ENCODE measurements at regions not wholly inside any gene's neighbourhood (a gene's known extent, or its start where the extent isn't known, plus 50 kb on each side); places are given as distances from the start of the nearest gene placed in this dataset.
"Not testable (repeated sequence)": the region's sequence is repeated elsewhere in the genome, so short reads cannot be mapped to it uniquely, and the experiment has no call there.

DNA sequence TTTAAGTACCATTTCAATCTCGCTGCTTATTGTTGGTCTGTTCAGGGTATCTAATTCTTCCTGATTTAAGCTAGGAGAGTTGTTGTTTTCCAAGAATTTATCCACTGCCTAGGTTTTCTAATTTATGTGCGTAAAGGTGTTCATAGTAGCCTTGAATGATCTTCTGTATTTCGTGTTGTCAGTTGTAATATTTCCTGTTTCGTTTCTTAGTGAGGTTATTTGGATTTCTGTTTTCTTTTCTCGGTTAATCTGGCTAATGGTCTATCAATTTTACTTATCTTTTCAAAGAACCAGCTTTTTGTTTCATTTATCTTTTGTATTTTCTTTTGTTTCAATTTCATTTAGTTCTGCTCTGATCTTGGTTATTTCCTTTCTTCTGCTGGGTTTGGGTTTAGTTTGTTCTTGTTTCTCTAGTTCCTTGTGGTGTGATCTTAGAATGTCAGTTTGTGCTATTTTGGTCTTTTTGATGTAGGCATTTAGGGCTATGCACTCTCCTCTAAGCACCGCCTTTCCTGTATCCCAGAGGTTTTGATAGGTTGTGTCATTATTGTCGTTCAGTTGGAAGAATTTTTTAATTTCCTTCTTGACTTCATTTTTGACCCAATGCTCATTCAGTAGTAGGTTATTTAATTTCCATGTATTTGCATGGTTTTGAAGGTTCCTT, 92.5 kb upstream of the CSRP2 start:
- intact Hi-C loops (cut with DNase I); DNase-seq; ATAC-seq (ENCODE audit: poor library complexity): not testable (repeated sequence)

DNA sequence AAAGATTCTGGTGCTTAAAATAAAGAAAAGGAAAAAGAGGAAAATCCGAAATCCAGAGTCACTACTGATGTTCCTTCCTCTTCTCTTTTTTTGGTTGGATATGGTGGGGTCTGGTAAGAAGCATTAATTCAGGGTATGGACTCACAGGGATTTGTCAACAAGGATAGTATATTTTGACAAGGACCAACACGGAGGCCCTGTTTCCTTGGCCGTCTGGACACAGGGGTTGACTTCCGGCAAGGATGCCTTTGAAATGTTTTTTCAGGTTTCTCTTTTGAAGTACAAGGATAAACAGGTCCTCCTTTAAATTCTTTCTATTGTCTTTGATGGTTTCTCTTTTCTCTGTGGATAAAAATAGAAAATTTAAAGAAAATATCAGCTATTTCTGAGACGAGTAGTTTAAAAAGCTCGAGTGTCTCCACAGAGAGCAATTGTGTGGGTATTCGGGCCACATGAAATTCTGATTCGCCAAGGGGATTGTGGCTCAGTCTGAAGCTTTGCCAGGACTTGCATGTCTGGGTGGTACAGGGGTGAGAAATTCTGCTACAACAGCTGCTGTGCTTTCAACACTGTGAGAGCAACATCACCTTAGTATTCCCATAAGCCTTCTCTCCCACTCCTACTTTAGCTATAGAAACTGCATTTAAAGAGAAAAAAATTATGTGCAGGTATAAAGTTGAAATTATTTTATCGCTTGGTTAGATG, 88.5 kb upstream of the CSRP2 start:
- no peak for ATAC-seq (ENCODE audit: poor library complexity)
- DNase-seq: no peak
- intact Hi-C loops (cut with DNase I): no loop called here

DNA sequence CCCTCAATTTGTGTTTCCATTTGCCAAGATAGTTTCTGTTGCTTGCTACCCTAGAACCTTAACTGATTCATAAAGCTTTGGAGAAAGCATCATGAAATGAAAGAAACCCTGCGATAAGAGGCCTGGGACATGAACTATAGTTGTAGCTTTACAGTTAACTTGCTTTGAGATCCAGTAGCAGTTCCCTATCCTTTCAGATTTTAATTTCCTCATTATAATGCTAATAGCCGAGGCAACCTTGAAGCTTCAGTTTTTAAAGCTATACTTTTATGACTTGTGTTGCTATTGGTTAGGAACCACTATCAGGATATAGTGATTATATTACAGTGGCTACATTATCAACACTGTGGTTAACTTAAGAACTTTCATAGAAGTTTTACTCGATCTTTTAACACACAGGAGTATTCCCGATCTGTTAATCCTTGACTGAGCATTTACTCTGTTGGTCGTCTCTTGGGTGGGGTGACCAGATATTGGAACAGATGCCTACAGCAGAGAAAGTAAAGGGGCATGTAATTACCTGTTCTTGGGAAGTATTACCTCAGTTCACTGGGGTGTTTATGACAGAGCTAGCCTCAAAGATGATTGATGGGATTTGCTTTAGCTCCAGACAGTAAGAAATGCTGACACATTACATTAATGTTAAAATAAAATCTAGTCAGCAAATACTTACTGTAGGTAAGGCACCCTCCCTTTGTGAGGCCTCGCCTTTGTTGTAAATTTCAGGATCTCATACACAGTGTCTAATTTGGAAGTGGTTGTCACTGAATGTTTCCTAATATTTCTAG, 86.2 kb upstream of the CSRP2 start:
- DNase-seq (no peak), ATAC-seq (ENCODE audit: poor library complexity) (no peak)
- intact Hi-C loops (cut with DNase I): no loop called here

DNA sequence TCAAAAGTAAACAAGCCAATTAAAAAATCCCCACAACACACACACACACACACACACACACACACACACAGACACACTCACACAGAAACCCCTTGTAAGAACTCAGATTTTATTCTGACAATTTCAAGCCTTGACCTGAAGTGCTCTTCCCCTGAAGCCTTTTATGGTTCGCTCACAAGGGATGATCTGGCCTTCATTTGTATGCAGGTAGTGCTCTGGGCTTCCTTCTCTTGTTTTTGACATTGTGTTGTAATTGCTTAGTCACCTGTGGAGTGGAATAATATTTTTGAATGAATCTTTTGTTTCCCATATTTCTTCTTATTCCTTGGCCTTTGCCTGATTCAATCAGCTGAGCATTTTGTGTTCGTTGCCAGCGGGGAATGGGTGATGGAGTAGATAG, 83.3 kb upstream of the CSRP2 start:
- intact Hi-C loops (cut with DNase I): no loop called here
- DNase-seq: no peak
- ATAC-seq (ENCODE audit: poor library complexity): no peak

DNA sequence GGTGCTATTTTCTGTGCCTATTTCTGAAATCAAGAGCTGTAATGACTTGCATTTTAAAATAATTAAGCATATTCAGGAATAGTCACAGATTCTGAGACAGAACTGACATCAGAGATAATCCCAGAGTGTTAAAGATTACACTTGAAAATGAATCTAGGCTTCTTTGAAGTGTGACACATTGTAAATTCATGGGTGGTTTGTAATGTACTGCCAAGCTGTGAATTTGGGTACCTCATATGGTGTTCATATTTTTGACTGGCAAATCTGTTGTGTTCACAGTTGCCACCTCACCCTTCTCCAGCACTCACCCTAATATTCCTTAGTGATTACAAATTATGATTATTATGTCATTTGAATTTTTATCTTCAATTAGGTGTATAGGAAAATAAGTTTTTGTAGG, 78.5 kb upstream of the CSRP2 start:
- ATAC-seq (ENCODE audit: poor library complexity) (no peak), DNase-seq (no peak)
- intact Hi-C loops (cut with DNase I): no loop called here

DNA sequence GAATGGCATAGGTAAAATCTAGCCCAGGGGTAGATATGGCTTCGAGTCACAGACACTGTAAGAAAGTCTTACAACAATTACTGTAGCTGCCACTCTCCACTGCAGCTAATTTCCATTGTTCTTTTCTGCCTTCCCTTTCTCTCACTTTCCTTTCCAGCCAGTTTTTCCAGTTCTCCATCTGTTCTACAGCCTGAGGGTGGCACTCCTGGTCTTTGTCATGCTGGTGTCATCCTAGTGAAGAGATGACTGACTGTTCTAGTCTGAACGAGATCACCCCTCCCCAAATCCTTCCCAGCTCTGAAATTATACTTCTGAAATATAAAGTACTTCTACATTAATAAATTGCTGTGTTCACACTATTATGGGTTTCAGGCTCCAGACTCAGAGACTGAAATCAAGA, 74.2 kb upstream of the CSRP2 start:
- ATAC-seq (ENCODE audit: poor library complexity): no peak
- intact Hi-C loops (cut with DNase I): no loop called here
- DNase-seq: no peak

DNA sequence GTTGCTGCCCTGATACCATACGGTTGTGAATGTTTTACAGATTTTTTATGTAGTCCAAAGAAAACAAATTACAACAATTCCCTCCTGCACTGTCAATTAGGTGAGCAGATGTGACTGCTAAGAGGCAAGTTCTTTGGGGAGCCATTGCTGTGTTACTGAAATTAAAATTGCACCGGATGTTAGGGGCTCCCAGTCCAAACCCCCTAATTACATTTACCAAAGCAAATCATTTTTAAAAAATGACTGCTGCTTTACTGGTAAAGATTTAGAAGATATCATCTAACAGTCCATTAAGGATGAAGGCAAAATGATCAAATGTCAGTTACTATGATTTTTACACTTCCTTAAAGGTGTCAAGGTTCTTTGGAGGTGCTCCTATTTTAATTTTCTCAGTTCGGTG, 70.1 kb upstream of the CSRP2 start:
- DNase-seq: no peak
- ATAC-seq (ENCODE audit: poor library complexity): no peak
- intact Hi-C loops (cut with DNase I): no loop called here

DNA sequence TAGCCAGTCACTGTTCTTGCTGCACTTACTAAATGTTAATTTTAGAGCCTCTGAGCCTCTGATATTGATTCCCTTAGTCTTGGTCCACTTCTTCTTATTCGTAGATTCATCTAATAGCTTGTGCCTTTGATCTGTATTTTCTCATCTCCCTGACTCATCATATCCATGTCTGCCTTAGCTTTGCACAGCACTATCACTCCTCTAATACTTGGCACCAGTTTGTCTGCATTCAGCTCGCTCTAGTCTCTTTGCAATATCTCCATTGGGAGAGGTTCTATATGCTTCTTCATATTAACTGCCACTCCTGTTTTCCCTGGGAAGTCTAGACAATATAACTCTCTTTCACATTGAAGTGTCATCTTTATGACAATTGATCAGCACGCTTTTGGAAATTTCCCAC, 68.5 kb upstream of the CSRP2 start:
- no peak for ATAC-seq (ENCODE audit: poor library complexity)
- intact Hi-C loops (cut with DNase I): no loop called here
- DNase-seq: no peak

DNA sequence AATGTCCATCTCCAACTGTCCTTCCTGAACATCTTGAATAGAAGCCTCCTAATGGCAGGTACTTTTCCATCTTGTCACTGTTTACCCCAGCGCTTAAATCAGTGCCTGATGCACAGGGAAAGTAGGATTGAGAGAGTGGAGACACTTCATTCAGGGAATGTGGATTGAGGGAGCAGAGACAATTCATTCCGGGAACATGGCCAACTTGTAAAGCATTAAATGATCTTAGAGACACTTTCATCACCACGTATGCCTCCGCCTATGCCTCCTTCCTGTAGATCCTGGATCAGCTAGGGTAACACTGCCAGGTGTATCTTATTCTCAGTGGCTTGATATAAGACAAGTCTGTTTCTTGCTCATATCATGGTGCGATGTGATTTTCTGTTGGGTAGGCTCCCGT, 67.6 kb upstream of the CSRP2 start:
- ATAC-seq (ENCODE audit: poor library complexity) (no peak), DNase-seq (no peak)
- intact Hi-C loops (cut with DNase I): no loop called here

DNA sequence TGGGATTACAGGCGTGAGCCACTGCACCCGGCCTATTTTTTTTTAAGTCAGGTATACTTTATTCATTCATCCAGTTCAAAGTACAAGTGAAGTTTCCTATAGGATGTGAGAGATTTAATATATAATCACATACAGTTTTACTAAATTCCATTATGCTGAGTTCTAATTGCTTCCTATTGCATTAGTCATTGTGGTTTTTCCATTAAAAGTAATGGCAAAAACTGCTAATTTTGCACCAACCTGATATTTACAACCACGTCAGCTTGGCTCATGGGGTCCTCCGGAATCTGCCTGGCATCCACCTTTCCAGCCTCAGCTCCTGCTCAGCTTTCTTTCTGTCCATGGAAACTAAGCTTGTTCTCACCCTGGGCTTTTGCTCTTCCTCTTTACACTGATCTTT, 67.0 kb upstream of the CSRP2 start:
- DNase-seq (no peak), ATAC-seq (ENCODE audit: poor library complexity) (no peak)
- intact Hi-C loops (cut with DNase I): no loop called here

DNA sequence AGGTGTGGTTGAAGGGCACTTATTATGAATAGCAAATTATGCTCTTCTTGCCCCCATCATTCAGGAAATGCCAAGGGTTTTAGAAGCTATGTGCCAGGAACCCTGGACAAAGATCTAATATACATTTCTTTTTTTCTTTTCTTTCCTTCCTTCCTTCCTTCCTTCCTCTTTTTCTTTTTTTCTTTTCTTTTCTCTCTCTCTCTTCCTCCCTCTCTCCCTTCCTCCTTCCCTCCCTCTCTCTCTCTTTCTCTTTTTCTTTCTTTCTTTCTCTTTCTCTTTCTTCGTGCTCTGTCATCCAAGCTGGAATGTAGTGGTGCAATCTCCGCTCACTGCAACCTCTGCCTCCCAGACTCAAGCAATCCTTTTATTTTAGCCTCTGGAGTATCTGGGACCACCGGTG, 66.1 kb upstream of the CSRP2 start:
- DNase-seq (no peak), ATAC-seq (ENCODE audit: poor library complexity) (no peak)
- intact Hi-C loops (cut with DNase I): no loop called here

DNA sequence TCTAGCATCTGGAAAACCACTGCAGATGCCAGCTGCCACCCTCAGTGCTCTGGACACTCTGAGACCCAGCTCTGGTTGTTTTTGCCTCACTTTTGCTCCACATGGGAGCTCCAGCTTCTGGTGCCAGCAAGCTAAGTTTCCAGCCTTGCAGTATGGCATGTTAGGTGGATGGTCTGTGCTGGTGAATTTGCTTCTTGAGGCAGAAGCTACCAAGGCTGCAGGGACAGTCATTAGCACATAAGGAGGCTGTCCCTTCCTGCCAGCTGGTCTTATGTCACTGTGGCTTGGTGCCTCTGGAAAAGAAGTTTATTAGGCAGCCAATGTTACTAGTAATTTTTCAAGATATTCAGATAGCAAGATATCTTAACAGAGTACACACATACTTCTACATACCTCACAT, 64.2 kb upstream of the CSRP2 start:
- ATAC-seq (ENCODE audit: poor library complexity) (no peak), DNase-seq (no peak)
- intact Hi-C loops (cut with DNase I): no loop called here

DNA sequence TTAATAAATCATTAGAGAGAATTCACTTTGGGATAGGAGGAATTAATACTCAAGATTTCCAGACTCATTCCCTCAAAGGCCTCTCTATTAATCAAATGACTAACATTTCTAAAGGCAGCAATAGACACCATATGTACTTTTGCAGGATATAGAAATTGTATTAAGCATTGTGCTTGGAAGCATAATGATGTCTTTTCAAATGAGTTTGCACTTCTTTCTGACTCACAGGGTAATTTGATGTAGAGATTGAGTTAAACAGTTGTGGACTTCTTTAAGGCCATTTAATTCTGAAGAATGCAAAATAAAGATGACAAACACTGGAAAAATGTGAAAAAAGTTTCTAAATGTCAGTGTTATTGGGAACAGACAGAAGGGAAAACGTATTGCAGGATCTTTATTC, 63.4 kb upstream of the CSRP2 start:
- intact Hi-C loops (cut with DNase I): no loop called here
- ATAC-seq (ENCODE audit: poor library complexity): no peak
- no peak for DNase-seq

DNA sequence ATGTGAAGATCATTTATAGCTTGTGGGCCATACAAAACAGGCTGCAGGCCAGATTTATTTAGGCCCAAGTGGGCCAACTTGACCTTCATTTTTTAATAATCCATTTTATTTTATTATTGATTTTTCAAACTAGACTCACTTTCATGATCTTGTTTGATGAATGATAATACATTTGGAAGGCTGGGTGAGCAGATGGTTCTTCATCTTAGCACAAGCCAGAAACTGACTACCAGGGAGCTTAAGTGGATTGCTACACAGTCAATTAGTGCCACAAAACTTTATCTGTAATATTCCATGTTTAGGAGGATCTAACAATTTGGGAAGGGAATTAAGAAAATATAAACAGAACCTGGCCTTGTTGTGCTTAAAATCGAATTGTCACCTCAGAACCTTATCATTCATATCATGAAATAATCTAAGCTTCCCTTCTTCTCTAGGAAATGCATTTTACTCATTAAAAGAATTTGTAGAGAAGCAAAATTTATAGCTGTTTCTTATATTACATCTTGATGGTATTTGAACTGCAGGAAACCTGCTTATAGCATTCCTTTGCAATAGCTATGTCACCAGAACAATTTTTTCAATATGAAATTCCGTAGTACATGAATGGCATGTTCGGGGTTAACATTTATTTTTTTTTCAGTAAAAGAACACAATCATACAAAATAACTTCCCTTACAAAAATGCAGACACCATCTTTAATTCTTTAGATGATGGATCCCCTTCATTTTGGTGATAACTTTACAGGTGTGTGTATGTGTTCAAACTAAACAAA, 62.0 kb upstream of the CSRP2 start:
- DNase-seq (no peak), ATAC-seq (ENCODE audit: poor library complexity) (no peak)
- intact Hi-C loops (cut with DNase I): no loop called here

DNA sequence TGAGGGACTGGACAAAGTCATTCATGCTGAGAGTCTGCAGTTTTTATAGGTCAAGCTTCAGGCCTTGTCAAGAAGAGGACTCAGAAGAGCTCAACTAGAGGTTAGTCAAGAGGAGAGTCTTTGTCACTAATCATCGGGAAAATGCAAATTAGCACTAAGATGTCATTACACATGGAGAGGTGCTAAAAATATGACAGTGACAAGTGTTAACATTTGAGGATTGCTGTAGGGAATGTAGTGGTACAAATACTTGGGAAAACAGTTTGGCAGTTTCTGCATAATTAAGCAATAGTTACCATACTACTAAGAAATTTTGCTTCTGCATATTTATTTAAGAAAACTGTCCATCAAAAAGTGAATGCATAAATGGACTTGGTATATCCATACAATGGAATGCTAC, 60.9 kb upstream of the CSRP2 start:
- DNase-seq (no peak), ATAC-seq (ENCODE audit: poor library complexity) (no peak)
- intact Hi-C loops (cut with DNase I): no loop called here

DNA sequence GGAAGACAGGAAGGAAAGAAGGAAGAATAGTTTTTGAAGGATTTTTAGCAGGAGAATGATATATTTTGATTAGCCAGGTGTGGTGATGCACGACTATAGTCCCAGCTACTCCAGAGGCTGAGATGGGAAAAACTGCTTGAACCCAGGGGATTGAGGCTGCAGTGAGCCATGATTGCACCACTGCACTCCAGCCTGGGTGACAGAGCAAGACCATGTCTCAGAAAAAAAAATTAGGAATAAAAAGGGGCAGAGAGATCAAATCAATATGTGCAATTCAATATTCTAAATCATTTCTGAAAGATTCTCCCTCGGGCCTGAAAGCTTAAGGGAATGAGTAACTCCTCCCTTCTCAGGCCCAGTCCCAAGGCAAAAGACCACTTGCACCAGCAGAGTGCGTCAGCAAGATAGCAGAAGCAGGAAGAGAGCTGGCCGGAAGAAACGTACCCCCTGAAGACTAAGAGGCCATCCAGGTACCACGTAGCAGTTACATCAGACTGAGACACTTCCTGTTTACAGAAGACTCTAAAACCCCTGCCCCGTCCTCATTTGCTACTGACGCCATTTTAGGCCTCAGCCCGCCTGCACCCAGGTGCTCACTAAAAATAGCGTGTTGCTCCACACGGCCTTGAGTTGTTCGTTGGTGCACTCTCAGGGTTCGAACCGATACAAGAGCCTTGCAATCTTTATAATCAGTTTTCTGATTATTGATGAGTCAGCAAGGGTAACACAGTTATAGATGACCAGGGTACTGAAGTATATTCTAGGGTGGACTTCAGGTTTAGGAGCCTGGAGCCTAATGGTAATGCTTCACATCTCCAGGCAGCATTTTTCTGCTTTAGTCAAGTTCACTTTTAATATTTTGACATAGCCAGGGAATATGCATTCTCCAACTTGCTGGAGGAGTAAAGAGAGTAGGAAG, 57.7 kb upstream of the CSRP2 start:
- DNase-seq (no peak), ATAC-seq (ENCODE audit: poor library complexity) (no peak)
- intact Hi-C loops (cut with DNase I): no loop called here

DNA sequence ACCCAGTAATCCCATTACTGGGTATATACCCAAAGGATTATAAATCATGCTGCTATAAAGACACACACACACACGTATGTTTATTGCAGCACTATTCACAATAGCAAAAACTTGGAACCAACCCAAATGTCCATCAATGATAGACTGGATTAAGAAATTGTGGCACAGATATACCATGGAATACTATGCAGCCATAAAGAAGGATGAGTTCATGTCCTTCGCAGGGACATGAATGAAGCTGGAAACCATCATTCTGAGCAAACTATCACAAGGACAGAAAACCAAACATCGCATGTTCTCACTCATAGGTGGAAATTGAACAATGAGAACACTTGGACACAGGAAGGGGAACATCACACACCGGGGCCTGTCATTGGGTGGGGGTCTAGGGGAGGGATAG, 54.6 kb upstream of the CSRP2 start:
- ATAC-seq (ENCODE audit: poor library complexity); DNase-seq: not testable (repeated sequence)
- intact Hi-C loops (cut with DNase I): loop anchor here (5.0 kb wide), 1 partner anchor 311 kb away; no protein-coding TSS in a partner anchor

DNA sequence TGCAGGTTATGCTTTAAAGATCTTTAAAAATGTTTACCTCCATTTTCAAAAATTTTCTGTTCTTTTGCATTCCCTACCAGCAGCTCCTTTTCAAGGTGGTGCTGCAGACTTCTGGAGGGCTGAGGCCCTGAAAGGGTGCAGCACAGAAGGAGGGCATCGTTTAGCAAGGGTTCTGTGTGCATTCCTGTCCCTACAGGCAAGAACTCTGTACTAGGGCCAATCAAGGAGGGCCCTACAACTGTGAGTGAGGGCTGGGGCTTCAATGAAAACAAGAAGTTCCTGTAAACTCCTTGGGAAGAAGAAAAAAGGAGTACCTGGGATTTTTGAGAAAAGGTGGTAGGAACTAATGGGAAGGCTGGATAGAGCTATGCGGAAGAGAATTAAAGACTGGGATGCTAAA, 50.7 kb upstream of the CSRP2 start:
- intact Hi-C loops (cut with DNase I): no loop called here
- DNase-seq (no peak), ATAC-seq (ENCODE audit: poor library complexity) (no peak)

Measured in Right ventricle myocardium superior (tissue), 1 donor.